SH-SY5Y (cell line): ENCODE measurements at regions not wholly inside any gene's neighbourhood (a gene's known extent, or its start where the extent isn't known, plus 50 kb on each side); places are given as distances from the start of the nearest gene placed in this dataset.

Experiments
- GATA2 ChIP-seq: IDR thresholded peaks from 2 replicates; pipeline ENCODE4 v1.6.1; 2011; ENCODE audit warnings: mild to moderate bottlenecking, low read depth, low read length
- GATA3 ChIP-seq: IDR thresholded peaks from 2 replicates; pipeline ENCODE4 v1.6.1; 2011; ENCODE audit warnings: low read depth, mild to moderate bottlenecking, low read length, moderate library complexity

GRCh38 chrX:39509157-39509556, 588.6 kb downstream of the BCOR start:
- TF ChIP-seq GATA2 (no peak), GATA3 (no peak)
